ENCODE measurements at regions not wholly inside any gene's neighbourhood (a gene's known extent, or its start where the extent isn't known, plus 50 kb on each side); places are given as distances from the start of the nearest gene placed in this dataset.

DNA sequence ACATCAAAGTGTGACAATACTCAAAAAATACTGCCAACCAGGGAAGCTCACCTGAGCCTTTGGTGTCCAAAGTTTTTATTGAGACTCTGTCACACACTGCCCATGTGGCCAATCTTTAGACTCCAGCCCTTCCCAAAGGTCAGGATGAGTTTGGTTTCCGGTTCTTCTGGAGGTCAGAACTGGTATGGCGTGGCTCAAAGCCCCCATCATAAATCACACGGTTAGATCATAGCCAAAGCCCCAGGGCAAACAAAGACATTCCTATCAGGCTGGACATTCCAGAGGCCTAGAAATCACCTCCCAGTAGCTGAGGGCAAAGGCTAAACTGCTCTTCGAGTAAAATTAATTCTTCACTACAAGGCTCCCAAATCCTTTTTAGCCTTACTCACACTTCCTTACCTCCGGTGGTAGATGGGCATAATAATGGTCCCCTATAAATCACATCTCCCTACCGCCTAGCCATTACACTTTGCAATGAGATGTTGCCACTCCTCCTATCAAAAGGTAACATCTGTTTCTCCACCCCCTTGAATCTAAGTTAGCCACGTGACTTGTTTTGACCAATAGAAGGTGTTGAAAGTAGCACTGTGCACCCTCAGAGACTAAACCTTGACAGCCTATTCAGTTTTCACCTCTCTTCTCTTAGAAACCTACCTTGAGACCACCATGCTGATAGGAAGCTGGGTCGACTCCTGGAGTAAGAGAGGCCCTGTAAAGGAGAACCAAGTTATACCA is 137.8 kb upstream of the DUSP21 start (continued):
- TF ChIP-seq HDAC2 (IDR thresholded peaks at IDR 0.05; ENCODE audit: borderline replicate concordance in 1 of 2, low read depth in 2 of 2, low read length in 2 of 2) = no peak
- no peak for TF ChIP-seq TBP (IDR thresholded peaks at IDR 0.05; ENCODE audit: low read depth, low read length)
- TF ChIP-seq SRF (IDR thresholded peaks at IDR 0.05; ENCODE audit: low read depth, low read length) = no peak
- TF ChIP-seq TAF7 (optimal IDR thresholded peaks at IDR 0.05; ENCODE audit: borderline replicate concordance, low read depth, low read length) = no peak
- TF ChIP-seq SIN3A (conservative IDR thresholded peaks at IDR 0.05 in 1 of 2, IDR thresholded peaks at IDR 0.05 in 1 of 2; ENCODE audit: low read depth in 1 of 2, low read length in 2 of 2) = no peak
- TF ChIP-seq SP1 (IDR thresholded peaks at IDR 0.05; ENCODE audit: low read depth, low read length) = no peak
- TF ChIP-seq, protein P1, sequence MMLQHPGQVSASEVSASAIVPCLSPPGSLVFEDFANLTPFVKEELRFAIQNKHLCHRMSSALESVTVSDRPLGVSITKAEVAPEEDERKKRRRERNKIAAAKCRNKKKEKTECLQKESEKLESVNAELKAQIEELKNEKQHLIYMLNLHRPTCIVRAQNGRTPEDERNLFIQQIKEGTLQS (IDR thresholded peaks at IDR 0.05; ENCODE audit: insufficient read depth, low read depth, low read length) = no peak
